ENCODE measurements at regions not wholly inside any gene's neighbourhood (a gene's known extent, or its start where the extent isn't known, plus 50 kb on each side); places are given as distances from the start of the nearest gene placed in this dataset.

DNA sequence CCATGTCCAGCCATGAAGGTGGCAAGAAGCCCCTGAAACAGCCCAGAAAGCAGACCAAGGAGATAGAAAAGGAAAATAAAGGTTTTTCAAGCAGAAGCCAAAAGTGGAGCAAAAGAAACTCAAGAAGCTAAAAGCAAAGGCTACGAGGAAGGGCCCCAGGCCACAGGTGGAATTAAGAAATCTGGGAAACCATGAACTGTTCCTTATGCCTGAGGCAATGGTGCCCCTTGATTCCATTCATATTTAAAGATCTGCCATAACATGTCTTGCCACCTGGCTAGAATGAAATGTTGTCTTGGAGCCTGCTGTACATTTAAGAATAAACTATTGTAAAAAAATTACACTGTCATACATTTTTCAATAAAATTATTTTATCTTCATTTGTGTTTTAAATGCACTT is 59.5 kb upstream of the TARS1 start:
- H3K4me3 ChIP-seq = no peak overlapping the region
- 45 to 48% methylated on average over 1 of the region's 1 CpG for WGBS, 2 donors
- DNase-seq (no peak), ATAC-seq (no peak), FAIRE-seq (no peak)
- H3K27ac ChIP-seq = no peak overlapping the region
- no peak for TF ChIP-seq CTCF (IDR thresholded peaks at IDR 0.05)
- H3K9me3 ChIP-seq = no peaks in the 10 kb centered on the region
- no peaks in the 10 kb centered on the region for H3K27me3 ChIP-seq
- intact Hi-C loops (cut with DNase I) = no loop called here
- no peaks in the 10 kb centered on the region for H3K36me3 ChIP-seq
- H3K4me1 ChIP-seq = no peaks in the 10 kb centered on the region
